SKM-1 (cell line): ENCODE measurements at regions not wholly inside any gene's neighbourhood (a gene's known extent, or its start where the extent isn't known, plus 50 kb on each side); places are given as distances from the start of the nearest gene placed in this dataset.
A peak's percentile ranks its signal among the peaks of the same experiment; 100 is the strongest.

Experiments used
- DNase-seq: peaks from one replicate; lab custom pipeline; 2025; ENCODE audit not compliant: unreplicated experiment; lab: John Stamatoyannopoulos, UW

- DNase-seq = no peak
Observed at GRCh38 chr13:109670776-109671175, 115.6 kb downstream of the IRS2 start.

- no peak for DNase-seq
Observed at GRCh38 chr13:109669956-109670355, 116.4 kb downstream of the IRS2 start.

GRCh38 chr13:109669234-109669612 is 117.2 kb downstream of the IRS2 start:
- no peak for DNase-seq

GRCh38 chr13:109668433-109669233 is 117.8 kb downstream of the IRS2 start:
- DNase-seq = no peak

GRCh38 chr13:109667807-109668291 is 118.5 kb downstream of the IRS2 start:
- DNase-seq = no peak

GRCh38 chr13:109667056-109667455 is 119.3 kb downstream of the IRS2 start:
- no peak for DNase-seq

GRCh38 chr13:109666656-109667055 is 119.7 kb downstream of the IRS2 start:
- DNase-seq = no peak

- DNase-seq = no peak
Observed at GRCh38 chr13:109665781-109666249, 120.6 kb downstream of the IRS2 start.

GRCh38 chr13:109665240-109665639 is 121.1 kb downstream of the IRS2 start:
- no peak for DNase-seq

- no peak for DNase-seq
Observed at GRCh38 chr13:109657395-109657794, 129.0 kb downstream of the IRS2 start.

GRCh38 chr13:109656206-109656605 is 130.2 kb downstream of the IRS2 start:
- DNase-seq = no peak

GRCh38 chr13:109655611-109656010 is 130.8 kb downstream of the IRS2 start:
- no peak for DNase-seq

GRCh38 chr13:109655206-109655600 is 131.2 kb downstream of the IRS2 start:
- peak; percentile 80 for DNase-seq

- peak; percentile 94 for DNase-seq
Observed at GRCh38 chr13:109654341-109655205, 131.8 kb downstream of the IRS2 start.

- no peak for DNase-seq
Observed at GRCh38 chr13:109652531-109652930, 133.9 kb downstream of the IRS2 start.

GRCh38 chr13:109651854-109652253 is 134.5 kb downstream of the IRS2 start:
- no peak for DNase-seq

GRCh38 chr13:109651311-109651710 is 135.1 kb downstream of the IRS2 start:
- no peak for DNase-seq

GRCh38 chr13:109650861-109651260 is 135.5 kb downstream of the IRS2 start:
- no peak for DNase-seq

GRCh38 chr13:109649713-109650112 is 136.7 kb downstream of the IRS2 start:
- no peak for DNase-seq

- no peak for DNase-seq
Observed at GRCh38 chr13:109647699-109648098, 138.7 kb downstream of the IRS2 start.

GRCh38 chr13:109647053-109647452 is 139.3 kb downstream of the IRS2 start:
- DNase-seq = no peak

GRCh38 chr13:109646423-109646822 is 140.0 kb downstream of the IRS2 start:
- DNase-seq = no peak
